ENCODE measurements at regions not wholly inside any gene's neighbourhood (a gene's known extent, or its start where the extent isn't known, plus 50 kb on each side); places are given as distances from the start of the nearest gene placed in this dataset.

GRCh38 chr15:70401709-70402108 is 304.0 kb upstream of the TLE3 start:
- Histone ChIP-seq H3K4me3 (no peak overlapping the region), H3K9me3 (no peaks in the 10 kb centered on the region), H3K4me1 (ENCODE audit: control insufficient read depth in 1 of 2, low read depth in 2 of 2) (peaks cover 0 to 2% of the 10 kb centered on the region in 2 donors), H3K27ac (no peak overlapping the region), H3K36me3 (no peaks in the 10 kb centered on the region), H3K27me3 (replicated peaks; ENCODE audit: insufficient read depth) (no peaks in the 10 kb centered on the region)
- DNase-seq (ENCODE audit: low spot score) (no peak), ATAC-seq (ENCODE audit: insufficient number of reproducible peaks, low FRiP score, low read depth) (no peak)
- no peak for TF ChIP-seq CTCF (IDR thresholded peaks at IDR 0.05)

GRCh38 chr15:70400766-70401541 is 303.2 kb upstream of the TLE3 start:
- ATAC-seq (ENCODE audit: insufficient number of reproducible peaks, low FRiP score, low read depth): no peak

GRCh38 chr15:70399204-70399603 is 301.5 kb upstream of the TLE3 start:
- ATAC-seq (ENCODE audit: insufficient number of reproducible peaks, low FRiP score, low read depth): no peak
- TF ChIP-seq CTCF (IDR thresholded peaks at IDR 0.05): no peak
- Histone ChIP-seq H3K4me1 (ENCODE audit: control insufficient read depth in 1 of 2, low read depth in 2 of 2) (peaks cover 6 to 23% of the 10 kb centered on the region in 2 donors), H3K36me3 (no peaks in the 10 kb centered on the region), H3K4me3 (no peak overlapping the region), H3K27ac (no peak overlapping the region), H3K9me3 (no peaks in the 10 kb centered on the region), H3K27me3 (replicated peaks; ENCODE audit: insufficient read depth) (no peaks in the 10 kb centered on the region)
- DNase-seq (ENCODE audit: low spot score): no peak

More at GRCh38 chr15:70400766-70401541, 303.2 kb upstream of the TLE3 start:
- Histone ChIP-seq H3K27ac (no peak overlapping the region), H3K27me3 (replicated peaks; ENCODE audit: insufficient read depth) (no peaks in the 10 kb centered on the region), H3K9me3 (no peaks in the 10 kb centered on the region), H3K4me3 (no peak overlapping the region), H3K36me3 (no peaks in the 10 kb centered on the region), H3K4me1 (ENCODE audit: control insufficient read depth in 1 of 2, low read depth in 2 of 2) (peaks cover 3 to 7% of the 10 kb centered on the region in 2 donors)
- TF ChIP-seq CTCF (IDR thresholded peaks at IDR 0.05): no peak
- DNase-seq (ENCODE audit: low spot score): no peak

GRCh38 chr15:70398694-70399093 is 301.0 kb upstream of the TLE3 start:
- ATAC-seq (ENCODE audit: insufficient number of reproducible peaks, low FRiP score, low read depth) (no peak), DNase-seq (ENCODE audit: low spot score) (no peak)
- no peak overlapping the region for H3K4me3 ChIP-seq
- TF ChIP-seq CTCF (IDR thresholded peaks at IDR 0.05): no peak
- H3K36me3 ChIP-seq: no peaks in the 10 kb centered on the region
- H3K27ac ChIP-seq: no peak overlapping the region
- H3K27me3 ChIP-seq (replicated peaks; ENCODE audit: insufficient read depth): no peaks in the 10 kb centered on the region
- H3K9me3 ChIP-seq: no peaks in the 10 kb centered on the region
- H3K4me1 ChIP-seq (ENCODE audit: control insufficient read depth in 1 of 2, low read depth in 2 of 2): peaks cover 6 to 23% of the 10 kb centered on the region in 2 donors

- peaks cover 6 to 23% of the 10 kb centered on the region in 2 donors for H3K4me1 ChIP-seq (ENCODE audit: control insufficient read depth in 1 of 2, low read depth in 2 of 2)
- no peak overlapping the region for H3K27ac ChIP-seq
Measured at GRCh38 chr15:70396807-70397206, 299.1 kb upstream of the TLE3 start.

More at GRCh38 chr15:70396807-70397206, 299.1 kb upstream of the TLE3 start:
- DNase-seq (ENCODE audit: low spot score) (no peak), ATAC-seq (ENCODE audit: insufficient number of reproducible peaks, low FRiP score, low read depth) (no peak)
- H3K4me3 ChIP-seq: no peak overlapping the region
- no peak for TF ChIP-seq CTCF (IDR thresholded peaks at IDR 0.05)
- no peaks in the 10 kb centered on the region for H3K27me3 ChIP-seq (replicated peaks; ENCODE audit: insufficient read depth)
- H3K9me3 ChIP-seq: no peaks in the 10 kb centered on the region
- H3K36me3 ChIP-seq: no peaks in the 10 kb centered on the region
